Endothelial cell of umbilical vein (primary cell): ENCODE measurements at regions not wholly inside any gene's neighbourhood (a gene's known extent, or its start where the extent isn't known, plus 50 kb on each side); places are given as distances from the start of the nearest gene placed in this dataset.

Experiments
- BruUV-seq: library from RNA; stranded (reverse); fragments of 400-500 nt; replicated peaks from 2 replicates; lab custom pipeline; 2021; lab: Mats Ljungman, UMichigan
- CTCF ChIA-PET: fragments of 300-600, 350-600 bp; sonication (Branson Sonifier 250); formaldehyde crosslinking; loops from one replicate; lab custom pipeline; 2021; ENCODE audit warnings: antibody characterized with exemption, inconsistent platforms; lab: Charles Lee
- POLR2A ChIA-PET: fragments of 300-600, 350-600 bp; sonication (Branson Sonifier 250); formaldehyde crosslinking; loops from one replicate; lab custom pipeline; 2021; ENCODE audit warnings: antibody characterized with exemption, inconsistent platforms; lab: Charles Lee
- DNase-seq: peaks from one replicate; pipeline ENCODE4 v3.0.0-alpha.2; 2011; ENCODE audit warnings: low read depth, low spot score
- FAIRE-seq: peaks from 2 replicates; lab custom pipeline; 2011; peaks lifted over from hg19 to GRCh38; lab: Jason Lieb, UNC
- H2AFZ ChIP-seq: 2 replicates; pipeline ENCODE4 v1.6.0; 2012; ENCODE audit warnings: low read depth, low read length, control low read depth, inconsistent platforms
- H3K27ac ChIP-seq: 2 replicates; pipeline ENCODE4 v1.5.1; 2011; ENCODE audit warnings: low read depth, mild to moderate bottlenecking, control low read depth, low read length, moderate library complexity; ENCODE audit not compliant: insufficient read depth
- H3K27me3 ChIP-seq, 2 experiments: 2 replicates each; pipeline versions ENCODE4 v1.6.0 to v1.6.1; 2011; ENCODE audit warnings: low read length in 2 of 2, mixed read lengths in 1 of 2; ENCODE audit not compliant: control insufficient read depth in 2 of 2, insufficient read depth in 2 of 2
- H3K36me3 ChIP-seq, 2 experiments: 2 replicates in 1 of 2; 3 replicates in 1 of 2; pipeline ENCODE4 v1.5.1; 2011; ENCODE audit warnings: low read length in 2 of 2, mild to moderate bottlenecking in 1 of 2, moderate library complexity in 1 of 2; ENCODE audit not compliant: control insufficient read depth in 2 of 2, insufficient read depth in 2 of 2; ENCODE audit errors: extremely low read depth in 1 of 2
- H3K4me1 ChIP-seq: 3 replicates; pipeline ENCODE4 v1.5.1; 2011; ENCODE audit warnings: mild to moderate bottlenecking, low read length; ENCODE audit not compliant: control insufficient read depth, insufficient read depth; ENCODE audit errors: extremely low read depth
- H3K4me2 ChIP-seq: 2 replicates; pipeline ENCODE4 v1.6.1; 2011; ENCODE audit warnings: low read length, control low read depth, mixed read lengths; ENCODE audit not compliant: insufficient read depth
- H3K4me3 ChIP-seq, 3 experiments: fragments of 200-600 bp in 1 of 3; sonication (generic), shearing (Covaris generic) in 1 of 3; replicated peaks in 1 of 3; 2 replicates each; pipeline ENCODE4 v1.5.1; 2011 to 2016; ENCODE audit warnings: control low read depth in 3 of 3, low read length in 3 of 3, mild to moderate bottlenecking in 2 of 3, inconsistent platforms in 1 of 3, low read depth in 1 of 3, moderate library complexity in 1 of 3; ENCODE audit not compliant: insufficient read depth in 1 of 3
- H3K79me2 ChIP-seq: 2 replicates; pipeline ENCODE4 v1.6.0; 2012; ENCODE audit warnings: low read length, inconsistent platforms; ENCODE audit not compliant: control insufficient read depth, insufficient read depth
- H3K9ac ChIP-seq: replicated peaks from 2 replicates; pipeline ENCODE3; 2011; ENCODE audit warnings: low read length, control low read depth; ENCODE audit not compliant: insufficient read depth; ENCODE audit errors: extremely low read depth
- H3K9me1 ChIP-seq: replicated peaks from 3 replicates; pipeline ENCODE4 v1.6.0; 2011; ENCODE audit warnings: mild to moderate bottlenecking, low read length; ENCODE audit not compliant: control insufficient read depth, insufficient read depth; ENCODE audit errors: extremely low read depth
- H3K9me3 ChIP-seq: replicated peaks from 2 replicates; pipeline ENCODE4 v1.5.1; 2012; ENCODE audit warnings: low read length, inconsistent platforms; ENCODE audit not compliant: control insufficient read depth, insufficient read depth
- H4K20me1 ChIP-seq: replicated peaks from 2 replicates; pipeline ENCODE3; 2011; ENCODE audit warnings: mild to moderate bottlenecking, low read length; ENCODE audit not compliant: control insufficient read depth, insufficient read depth; ENCODE audit errors: extremely low read depth
- CTCF ChIP-seq, 2 donors: IDR thresholded peaks; 1 replicate in 1 of 2; 2 replicates in 1 of 2; pipeline ENCODE4 v1.5.1; 2011; ENCODE audit warnings: low read length in 2 of 2, mild to moderate bottlenecking in 2 of 2, moderate library complexity in 2 of 2, control low read depth in 1 of 2, inconsistent platforms in 1 of 2, low read depth in 1 of 2; ENCODE audit not compliant: insufficient read depth in 1 of 2; ENCODE audit errors: extremely low read depth in 1 of 2
- EZH2 ChIP-seq: IDR thresholded peaks from 2 replicates; pipeline ENCODE4 v1.6.1; 2012; ENCODE audit warnings: borderline replicate concordance, low read depth, mild to moderate bottlenecking, moderate library complexity, low read length, inconsistent platforms; ENCODE audit not compliant: severe bottlenecking
- FOS ChIP-seq: IDR thresholded peaks from 2 replicates; pipeline ENCODE4 v1.6.1; 2011; ENCODE audit warnings: mild to moderate bottlenecking, low read length, moderate library complexity, borderline replicate concordance; ENCODE audit not compliant: insufficient read depth
- GATA2 ChIP-seq: IDR thresholded peaks from 2 replicates; pipeline ENCODE4 v1.7.0; 2011; ENCODE audit warnings: low read depth, mild to moderate bottlenecking, moderate library complexity, mixed read lengths, low read length; ENCODE audit not compliant: insufficient read length, insufficient read depth
- JUN ChIP-seq: IDR thresholded peaks from 2 replicates; pipeline ENCODE4 v1.6.1; 2011; ENCODE audit warnings: borderline replicate concordance, low read depth; ENCODE audit not compliant: insufficient read length, insufficient read depth
- MAX ChIP-seq: IDR thresholded peaks from 2 replicates; pipeline ENCODE4 v1.6.1; 2011; ENCODE audit not compliant: insufficient read depth, insufficient read length
- MYC ChIP-seq: IDR thresholded peaks from one replicate; pipeline ENCODE4 v1.6.1; 2011; ENCODE audit warnings: mild to moderate bottlenecking, low read depth, low read length
- POLR2A ChIP-seq: IDR thresholded peaks from 2 replicates; pipeline ENCODE4 v1.6.1; 2012; ENCODE audit warnings: low read depth, mild to moderate bottlenecking, control low read depth, low read length
- POLR2AphosphoS5 ChIP-seq: IDR thresholded peaks from 2 replicates; pipeline ENCODE4 v1.6.1; 2012; ENCODE audit warnings: low read depth, mild to moderate bottlenecking, control low read depth, low read length, moderate library complexity; ENCODE audit not compliant: insufficient read depth
- dilution Hi-C: fragments of 300-500 bp; cut with MboI; formaldehyde crosslinking; loops from one replicate; pipeline ENCODE4 v1.15.0; 2019; ENCODE audit warnings: low sequenced_read_pairs; ENCODE audit not compliant: extremely low pct_ligation_motif_present
- intact Hi-C: fragments of 100-400 bp; cut with micrococcal nuclease; formaldehyde crosslinking; loops from one replicate; pipeline ENCODE4 v1.10.0; 2022

DNA sequence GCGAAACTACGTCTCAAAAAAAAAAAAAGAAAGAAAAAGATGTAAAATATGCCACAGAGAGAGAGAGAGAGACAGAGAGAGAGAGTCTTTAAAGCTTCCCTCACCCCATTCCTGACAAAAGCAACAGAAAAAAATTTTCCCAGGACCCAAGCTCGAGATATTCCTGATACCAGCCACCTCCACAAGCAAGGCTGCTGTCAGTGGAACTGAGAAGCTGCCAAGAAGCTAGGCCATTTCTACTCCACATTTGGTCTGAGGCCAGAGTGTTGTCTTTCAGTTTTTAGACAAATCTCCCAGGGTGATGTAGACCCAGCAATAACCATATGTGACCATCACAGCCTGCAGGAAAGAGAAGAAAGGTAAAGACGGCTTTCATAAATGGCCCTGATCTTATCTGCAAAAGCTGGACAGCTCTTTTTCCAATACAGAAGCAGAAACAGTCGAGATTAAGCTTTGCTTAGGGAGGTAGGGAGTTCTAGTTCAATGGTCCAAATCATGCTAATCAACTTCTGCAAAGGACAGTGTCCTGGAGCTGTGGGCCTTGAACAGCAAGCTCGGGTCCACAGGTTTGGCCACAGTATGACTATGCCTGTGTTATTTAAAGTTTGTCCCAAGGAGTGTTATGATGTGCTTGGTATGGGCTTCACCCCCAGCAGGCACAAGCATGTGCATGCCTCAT lies 130.3 kb upstream of the NUDT4 start:
- Histone ChIP-seq H3K4me2 (no peak overlapping the region), H3K9ac (no peak overlapping the region), H3K36me3 (no peaks in the 10 kb centered on the region), H3K79me2 (no peaks in the 10 kb centered on the region), H3K27me3 (no peaks in the 10 kb centered on the region), H3K9me1 (no peaks in the 10 kb centered on the region), H3K27ac (no peak overlapping the region), H4K20me1 (no peaks in the 10 kb centered on the region), H3K9me3 (no peaks in the 10 kb centered on the region), H3K4me3 (no peak overlapping the region), H2AFZ (no peak overlapping the region), H3K4me1 (no peaks in the 10 kb centered on the region)
- dilution Hi-C loops: no loop called here
- intact Hi-C loops: no loop called here
- CTCF ChIA-PET: interaction anchor here (0.6 kb wide), 1 partner anchor 231 kb away, joined by 3 read pairs; no protein-coding TSS in a partner anchor
- TF ChIP-seq FOS (no peak), POLR2A (no peak), MAX (no peak), EZH2 (no peak), MYC (no peak), GATA2 (no peak), POLR2AphosphoS5 (no peak), CTCF (IDR thresholded peaks at IDR 0.05; ENCODE audit: extremely low read depth in 1 of 2, insufficient read depth in 1 of 2, low read depth in 1 of 2, low read length in 2 of 2) (no peak), JUN (no peak)
- DNase-seq (no peak), FAIRE-seq (no peak)
- no TSS peak for BruUV-seq
- POLR2A ChIA-PET: no interaction called here
